Panc1 (cell line): ENCODE measurements at regions not wholly inside any gene's neighbourhood (a gene's known extent, or its start where the extent isn't known, plus 50 kb on each side); places are given as distances from the start of the nearest gene placed in this dataset.

ENCODE experiments used
- ATAC-seq: fragments of 200-7000 bp; cut with Tn5 transposase; 2 replicates; pipeline ENCODE4 v1.9.1; 2020; ENCODE audit warnings: mild to moderate bottlenecking, moderate library complexity
- BruUV-seq: library from RNA; stranded (reverse); fragments of 400-500 nt; replicated peaks from 2 replicates; lab custom pipeline; 2021; lab: Mats Ljungman, UMichigan
- CTCF ChIA-PET: fragments of 300-600 bp; sonication (Branson Sonifier 250); formaldehyde crosslinking; loops from one replicate; lab custom pipeline; 2022; ENCODE audit warnings: antibody characterized with exemption; lab: Charles Lee
- POLR2A ChIA-PET: fragments of 300-600 bp; sonication (Branson Sonifier 250); formaldehyde crosslinking; loops from one replicate; lab custom pipeline; 2022; ENCODE audit warnings: antibody characterized with exemption; lab: Charles Lee
- DNase-seq: peaks from one replicate; pipeline ENCODE4 v3.0.0-alpha.2; 2010; ENCODE audit warnings: low read depth, low spot score
- H3K27ac ChIP-seq: 2 replicates; pipeline ENCODE4 v1.5.1; 2011; ENCODE audit warnings: mild to moderate bottlenecking, low read length, inconsistent platforms
- H3K27me3 ChIP-seq: fragments of 200-500 bp; sonication (Bioruptor generic); 2 replicates; pipeline ENCODE4 v1.6.0; 2014; ENCODE audit warnings: low read length, inconsistent platforms; ENCODE audit not compliant: control insufficient read depth, insufficient read depth
- H3K36me3 ChIP-seq: fragments of 200-500 bp; sonication (Bioruptor generic); 2 replicates; pipeline ENCODE4 v1.5.1; 2014; ENCODE audit warnings: inconsistent platforms, mild to moderate bottlenecking, low read length, moderate library complexity; ENCODE audit not compliant: control insufficient read depth, insufficient read depth
- H3K4me1 ChIP-seq: 2 replicates; pipeline ENCODE4 v1.5.1; 2011; ENCODE audit warnings: inconsistent platforms, mild to moderate bottlenecking, low read length, moderate library complexity; ENCODE audit not compliant: control insufficient read depth, insufficient read depth
- H3K4me3 ChIP-seq, 2 experiments: 2 replicates each; pipeline ENCODE4 v1.5.1; 2011 to 2012; ENCODE audit warnings: low read depth in 2 of 2, low read length in 2 of 2, mild to moderate bottlenecking in 2 of 2, inconsistent platforms in 1 of 2, moderate library complexity in 1 of 2
- H3K9me3 ChIP-seq: fragments of 200-500 bp; sonication (Bioruptor generic); 2 replicates; pipeline ENCODE4 v1.5.1; 2014; ENCODE audit warnings: low read depth, mild to moderate bottlenecking, inconsistent platforms, low read length, moderate library complexity; ENCODE audit not compliant: control insufficient read depth, insufficient read depth
- CTCF ChIP-seq: fragments of 450-650 bp; IDR thresholded peaks from 2 replicates; pipeline ENCODE4 v1.5.1; 2017; ENCODE audit warnings: mild to moderate bottlenecking
- POLR2AphosphoS5 ChIP-seq: IDR thresholded peaks from 2 replicates; pipeline ENCODE4 v1.6.1; 2012; ENCODE audit warnings: mild to moderate bottlenecking, low read depth, low read length, moderate library complexity
- SIN3A ChIP-seq: IDR thresholded peaks from 2 replicates; pipeline ENCODE4 v1.6.1; 2012; ENCODE audit warnings: low read depth, mild to moderate bottlenecking, low read length, moderate library complexity, borderline replicate concordance; ENCODE audit not compliant: insufficient read depth
- TCF7L2 ChIP-seq: IDR thresholded peaks from 2 replicates; pipeline ENCODE4 v1.6.1; 2011; ENCODE audit warnings: mild to moderate bottlenecking, low read depth, low read length, inconsistent platforms
- in situ Hi-C: cut with HindIII; loops from 2 replicates; pipeline ENCODE4 v1.10.0; 2016; ENCODE audit warnings: low sequenced_read_pairs, low pct_unique_long_range_greater_than_20kb
- intact Hi-C: fragments of 100-400 bp; cut with micrococcal nuclease; formaldehyde crosslinking; loops from one replicate; pipeline ENCODE4 v1.10.0; 2022; ENCODE audit not compliant: unreplicated experiment
- TF ChIP-seq, protein P1 (sequence below), 2 experiments: IDR thresholded peaks; 2 replicates each; pipeline ENCODE4 v1.6.1; 2011 to 2012; ENCODE audit warnings: low read depth in 2 of 2, control low read depth in 1 of 2, low read length in 1 of 2, mild to moderate bottlenecking in 1 of 2, moderate library complexity in 1 of 2; ENCODE audit not compliant: insufficient read depth in 1 of 2

GRCh38 chr12:127619869-127620734, 646.9 kb upstream of the TMEM132C start:
- no peaks in the 10 kb centered on the region for H3K9me3 ChIP-seq
- no peak for TF ChIP-seq CTCF
- no peak for TF ChIP-seq TCF7L2
- no peak for TF ChIP-seq POLR2AphosphoS5
- TF ChIP-seq SIN3A, result no peak
- TF ChIP-seq, protein P1, sequence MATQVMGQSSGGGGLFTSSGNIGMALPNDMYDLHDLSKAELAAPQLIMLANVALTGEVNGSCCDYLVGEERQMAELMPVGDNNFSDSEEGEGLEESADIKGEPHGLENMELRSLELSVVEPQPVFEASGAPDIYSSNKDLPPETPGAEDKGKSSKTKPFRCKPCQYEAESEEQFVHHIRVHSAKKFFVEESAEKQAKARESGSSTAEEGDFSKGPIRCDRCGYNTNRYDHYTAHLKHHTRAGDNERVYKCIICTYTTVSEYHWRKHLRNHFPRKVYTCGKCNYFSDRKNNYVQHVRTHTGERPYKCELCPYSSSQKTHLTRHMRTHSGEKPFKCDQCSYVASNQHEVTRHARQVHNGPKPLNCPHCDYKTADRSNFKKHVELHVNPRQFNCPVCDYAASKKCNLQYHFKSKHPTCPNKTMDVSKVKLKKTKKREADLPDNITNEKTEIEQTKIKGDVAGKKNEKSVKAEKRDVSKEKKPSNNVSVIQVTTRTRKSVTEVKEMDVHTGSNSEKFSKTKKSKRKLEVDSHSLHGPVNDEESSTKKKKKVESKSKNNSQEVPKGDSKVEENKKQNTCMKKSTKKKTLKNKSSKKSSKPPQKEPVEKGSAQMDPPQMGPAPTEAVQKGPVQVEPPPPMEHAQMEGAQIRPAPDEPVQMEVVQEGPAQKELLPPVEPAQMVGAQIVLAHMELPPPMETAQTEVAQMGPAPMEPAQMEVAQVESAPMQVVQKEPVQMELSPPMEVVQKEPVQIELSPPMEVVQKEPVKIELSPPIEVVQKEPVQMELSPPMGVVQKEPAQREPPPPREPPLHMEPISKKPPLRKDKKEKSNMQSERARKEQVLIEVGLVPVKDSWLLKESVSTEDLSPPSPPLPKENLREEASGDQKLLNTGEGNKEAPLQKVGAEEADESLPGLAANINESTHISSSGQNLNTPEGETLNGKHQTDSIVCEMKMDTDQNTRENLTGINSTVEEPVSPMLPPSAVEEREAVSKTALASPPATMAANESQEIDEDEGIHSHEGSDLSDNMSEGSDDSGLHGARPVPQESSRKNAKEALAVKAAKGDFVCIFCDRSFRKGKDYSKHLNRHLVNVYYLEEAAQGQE (IDR thresholded peaks at IDR 0.05; ENCODE audit: insufficient read depth in 1 of 2, low read depth in 2 of 2, low read length in 1 of 2), result no peak
- H3K36me3 ChIP-seq, result no peaks in the 10 kb centered on the region
- no peaks in the 10 kb centered on the region for H3K27me3 ChIP-seq
- ATAC-seq (no peak), DNase-seq (no peak)
- POLR2A ChIA-PET, result no interaction called here
- H3K27ac ChIP-seq, result no peak overlapping the region
- no TSS peak for BruUV-seq
- in situ Hi-C loops (no loop called here), intact Hi-C loops (no loop called here)
- H3K4me3 ChIP-seq, result no peak overlapping the region
- no peaks in the 10 kb centered on the region for H3K4me1 ChIP-seq
- CTCF ChIA-PET, result no interaction called here

DNA sequence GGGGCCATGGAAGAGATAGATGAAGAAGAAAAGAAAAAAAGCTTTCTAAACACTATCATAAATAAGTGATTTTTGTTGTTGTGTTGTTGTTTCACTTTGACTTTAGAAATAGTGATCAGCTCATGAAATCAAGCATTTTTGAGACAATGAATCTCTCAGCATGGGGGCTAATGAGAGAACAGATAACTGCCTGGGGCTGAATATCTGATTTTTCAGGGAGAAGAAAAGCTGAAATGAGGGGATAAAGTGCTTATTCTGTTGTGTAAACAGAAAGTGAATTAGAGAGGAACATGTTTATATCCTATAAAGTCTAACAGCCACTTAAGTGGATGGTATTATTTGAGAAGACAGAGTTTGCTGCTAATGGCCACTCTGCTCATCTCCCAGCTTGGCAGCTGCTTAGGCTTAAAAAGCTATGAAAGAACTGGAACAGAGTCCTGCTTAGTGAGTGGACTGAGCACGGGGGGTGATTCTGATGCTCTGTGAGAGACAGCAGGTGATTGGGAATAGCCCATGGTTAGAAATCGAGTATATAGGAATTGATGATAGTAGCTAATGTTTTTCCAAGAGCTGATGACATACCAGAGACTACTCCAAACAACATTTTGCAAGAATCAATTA, 646.1 kb upstream of the TMEM132C start:
- DNase-seq (no peak), ATAC-seq (no peak)
- Histone ChIP-seq H3K4me1 (no peaks in the 10 kb centered on the region), H3K4me3 (no peak overlapping the region), H3K27me3 (no peaks in the 10 kb centered on the region), H3K36me3 (no peaks in the 10 kb centered on the region), H3K27ac (no peak overlapping the region), H3K9me3 (no peaks in the 10 kb centered on the region)
- in situ Hi-C loops, result no loop called here
- POLR2A ChIA-PET, result no interaction called here
- BruUV-seq, result no TSS peak
- TF ChIP-seq TCF7L2 (no peak), CTCF (no peak)
- CTCF ChIA-PET, result no interaction called here
- intact Hi-C loops, result no loop called here
